HFFc6 (cell line): ENCODE measurements at regions not wholly inside any gene's neighbourhood (a gene's known extent, or its start where the extent isn't known, plus 50 kb on each side); places are given as distances from the start of the nearest gene placed in this dataset.
A peak's percentile ranks its signal among the peaks of the same experiment; 100 is the strongest.

Experiments used
- DNase-seq: peaks from one replicate; pipeline ENCODE4 v3.0.0-alpha.2; 2018
- H3K27ac Mint-ChIP-seq: 2 replicates; pipeline ENCODE4 v1.8.0; 2020; ENCODE audit warnings: mild to moderate bottlenecking, mixed read lengths
- H3K27me3 Mint-ChIP-seq: 2 replicates; pipeline ENCODE4 v1.8.0; 2021; ENCODE audit warnings: mild to moderate bottlenecking, moderate library complexity, mixed read lengths; ENCODE audit not compliant: insufficient read depth
- H3K36me3 Mint-ChIP-seq: 2 replicates; pipeline ENCODE4 v1.8.0; 2021; ENCODE audit warnings: low read depth, mixed read lengths
- H3K4me1 Mint-ChIP-seq: 2 replicates; pipeline ENCODE4 v1.8.0; 2020; ENCODE audit warnings: low read depth, mixed read lengths
- H3K4me3 Mint-ChIP-seq: 2 replicates; pipeline ENCODE4 v1.8.0; 2020; ENCODE audit warnings: mild to moderate bottlenecking, moderate library complexity, mixed read lengths
- H3K9me3 Mint-ChIP-seq: 2 replicates; pipeline ENCODE4 v1.8.0; 2020; ENCODE audit warnings: mild to moderate bottlenecking, mixed read lengths
- TF ChIP-seq, protein P1 (sequence below): fragments of 200-600 bp; sonication (generic); IDR thresholded peaks from 2 replicates; pipeline ENCODE4 v1.5.0; 2021; ENCODE audit warnings: antibody characterized with exemption, mild to moderate bottlenecking

DNA sequence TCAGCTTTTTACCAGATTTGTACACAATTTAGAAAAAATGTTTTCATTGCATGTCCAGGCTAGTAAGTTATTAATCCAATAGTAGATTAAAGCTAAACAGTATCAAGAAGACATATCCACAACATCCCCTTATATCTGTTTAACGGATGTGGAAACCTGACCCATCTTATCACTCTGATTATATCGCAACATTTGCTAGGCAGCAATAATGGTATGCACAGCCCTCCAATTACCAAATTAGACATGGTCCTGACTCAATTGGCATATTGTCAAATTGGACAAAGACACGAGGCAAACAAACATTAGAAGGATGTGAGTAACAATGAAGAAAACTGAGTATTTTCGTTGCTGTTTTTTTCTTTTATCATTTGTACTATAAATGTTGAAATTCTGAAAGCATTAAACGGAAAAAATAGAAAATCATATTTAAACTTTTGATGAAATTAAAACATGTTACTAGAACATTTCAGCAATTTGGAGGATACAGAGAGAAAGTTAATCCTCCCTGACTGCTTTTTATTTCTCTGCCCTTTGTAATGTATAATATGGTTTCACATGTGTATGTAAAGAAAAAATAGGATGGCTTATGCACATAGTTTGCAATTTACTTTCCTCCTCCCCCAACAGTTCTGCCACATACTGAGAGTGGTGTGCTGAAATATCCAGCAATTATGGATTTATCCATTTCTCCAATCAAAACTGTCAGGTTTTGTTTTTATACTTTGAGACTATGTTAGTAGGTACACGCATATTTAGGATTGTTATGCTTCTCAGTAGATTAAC, 633.7 kb downstream of the ZIC1 start:
- TF ChIP-seq, protein P1, sequence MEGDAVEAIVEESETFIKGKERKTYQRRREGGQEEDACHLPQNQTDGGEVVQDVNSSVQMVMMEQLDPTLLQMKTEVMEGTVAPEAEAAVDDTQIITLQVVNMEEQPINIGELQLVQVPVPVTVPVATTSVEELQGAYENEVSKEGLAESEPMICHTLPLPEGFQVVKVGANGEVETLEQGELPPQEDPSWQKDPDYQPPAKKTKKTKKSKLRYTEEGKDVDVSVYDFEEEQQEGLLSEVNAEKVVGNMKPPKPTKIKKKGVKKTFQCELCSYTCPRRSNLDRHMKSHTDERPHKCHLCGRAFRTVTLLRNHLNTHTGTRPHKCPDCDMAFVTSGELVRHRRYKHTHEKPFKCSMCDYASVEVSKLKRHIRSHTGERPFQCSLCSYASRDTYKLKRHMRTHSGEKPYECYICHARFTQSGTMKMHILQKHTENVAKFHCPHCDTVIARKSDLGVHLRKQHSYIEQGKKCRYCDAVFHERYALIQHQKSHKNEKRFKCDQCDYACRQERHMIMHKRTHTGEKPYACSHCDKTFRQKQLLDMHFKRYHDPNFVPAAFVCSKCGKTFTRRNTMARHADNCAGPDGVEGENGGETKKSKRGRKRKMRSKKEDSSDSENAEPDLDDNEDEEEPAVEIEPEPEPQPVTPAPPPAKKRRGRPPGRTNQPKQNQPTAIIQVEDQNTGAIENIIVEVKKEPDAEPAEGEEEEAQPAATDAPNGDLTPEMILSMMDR: no peak
- DNase-seq: peak; percentile 57
- 0 out of 2 replicates have a peak, but pooled peaks cover 1% of the 10 kb centered on the region for H3K27me3 Mint-ChIP-seq
- peaks cover 37% of the 10 kb centered on the region for H3K4me1 Mint-ChIP-seq
- H3K27ac Mint-ChIP-seq: peak overlapping the region; percentile 34; the same call in 1 of the 2 replicates
- no peaks in the 10 kb centered on the region; the same call in 1 of the 2 replicates for H3K9me3 Mint-ChIP-seq
- no peaks in the 10 kb centered on the region for H3K36me3 Mint-ChIP-seq
- H3K4me3 Mint-ChIP-seq: peak overlapping the region; percentile 6; the same call in 1 of the 2 replicates

DNA sequence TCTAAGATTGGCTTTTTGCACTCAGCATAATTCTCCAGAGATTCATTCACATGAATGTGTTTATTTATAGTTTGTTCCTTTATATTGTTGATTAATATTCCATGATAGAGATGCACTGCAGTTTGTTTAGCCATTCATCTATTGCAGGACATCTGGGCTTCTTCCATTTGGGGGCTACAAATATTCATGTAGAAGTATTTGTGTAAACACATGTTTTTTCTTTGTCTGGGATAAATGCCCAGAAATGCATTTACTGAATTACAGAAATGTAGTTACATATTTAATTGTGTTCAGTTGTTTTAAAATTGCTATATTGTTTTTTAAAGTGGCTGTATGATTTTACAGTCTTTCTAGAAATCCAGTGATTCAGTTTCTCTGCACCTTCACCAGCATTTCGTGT, 635.0 kb downstream of the ZIC1 start:
- peaks cover 37% of the 10 kb centered on the region for H3K4me1 Mint-ChIP-seq
- TF ChIP-seq, protein P1: no peak
- H3K27ac Mint-ChIP-seq: no peak overlapping the region
- H3K27me3 Mint-ChIP-seq: 0 out of 2 replicates have a peak, but pooled peaks cover 1% of the 10 kb centered on the region
- no peaks in the 10 kb centered on the region for H3K9me3 Mint-ChIP-seq
- no peaks in the 10 kb centered on the region for H3K36me3 Mint-ChIP-seq
- H3K4me3 Mint-ChIP-seq: no peak overlapping the region
- DNase-seq: no peak

DNA sequence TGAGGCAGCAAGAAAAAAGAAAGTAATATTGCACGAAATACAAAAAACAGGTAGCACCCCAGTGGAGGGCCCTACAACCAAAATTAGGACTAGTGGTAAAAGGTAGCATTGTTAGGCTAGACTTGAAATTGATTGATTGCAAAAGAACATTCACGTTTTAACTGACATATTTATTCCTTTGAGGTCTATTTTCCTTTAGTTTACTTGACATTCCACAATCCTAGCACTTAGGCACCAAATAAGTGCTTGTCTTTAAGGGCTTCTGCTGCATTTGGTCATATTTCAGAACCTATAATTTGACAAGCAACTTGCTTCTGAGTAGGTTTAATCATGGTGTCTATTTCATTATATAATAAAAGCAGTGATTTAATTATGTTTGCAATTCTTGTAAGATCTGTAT, 642.7 kb upstream of the AGTR1 start:
- no peak for DNase-seq
- H3K9me3 Mint-ChIP-seq: no peaks in the 10 kb centered on the region
- no peaks in the 10 kb centered on the region for H3K27me3 Mint-ChIP-seq
- H3K36me3 Mint-ChIP-seq: no peaks in the 10 kb centered on the region
- H3K27ac Mint-ChIP-seq: no peak overlapping the region
- H3K4me3 Mint-ChIP-seq: no peak overlapping the region
- H3K4me1 Mint-ChIP-seq: peaks cover 5% of the 10 kb centered on the region; the same call in 1 of the 2 replicates
- TF ChIP-seq, protein P1: no peak

DNA sequence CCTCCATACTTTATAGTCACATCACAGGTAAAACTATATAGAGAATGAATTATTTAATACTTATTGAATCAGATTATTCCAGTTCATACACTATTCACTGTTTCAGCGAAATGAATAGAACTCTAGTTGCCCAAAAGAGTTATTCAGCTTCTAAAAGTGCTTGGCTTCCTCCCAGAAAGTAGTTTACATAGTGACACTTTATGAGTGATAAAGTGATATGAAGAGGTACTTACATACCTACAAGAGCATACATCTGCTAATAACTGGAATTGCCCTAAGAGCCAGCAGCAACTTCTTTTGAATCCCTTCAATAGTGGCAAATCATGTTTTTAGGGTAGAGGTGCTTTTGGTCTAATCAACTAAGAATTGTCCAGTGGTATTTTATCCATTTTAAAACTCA, 635.1 kb upstream of the AGTR1 start:
- Mint-ChIP-seq H3K36me3 (no peaks in the 10 kb centered on the region), H3K27ac (no peak overlapping the region)

DNA sequence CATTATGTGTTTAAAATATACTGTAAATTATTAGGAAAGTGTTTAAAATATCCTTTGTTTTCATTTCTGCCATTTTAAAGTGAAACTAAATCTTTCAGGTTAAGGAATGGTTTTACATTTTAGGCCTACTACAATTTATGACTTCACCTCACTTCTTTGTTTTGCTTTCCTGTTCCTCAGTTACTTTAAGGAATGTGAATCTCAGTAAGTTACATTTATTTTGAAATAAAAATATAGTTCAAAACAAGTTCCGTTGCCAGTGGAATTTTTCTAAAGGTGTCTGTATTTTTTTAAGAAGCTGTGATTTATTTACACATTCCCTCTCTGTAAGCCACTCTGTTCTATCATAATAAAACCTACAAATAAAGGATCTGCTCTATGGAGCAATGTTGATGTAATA, 630.9 kb upstream of the AGTR1 start:
- peak overlapping the region; percentile 16; the same call in 1 of the 2 replicates for H3K27ac Mint-ChIP-seq
- no peaks in the 10 kb centered on the region for H3K27me3 Mint-ChIP-seq
- H3K36me3 Mint-ChIP-seq: no peaks in the 10 kb centered on the region
- H3K4me1 Mint-ChIP-seq: no peaks in the 10 kb centered on the region
- H3K4me3 Mint-ChIP-seq: peak overlapping the region; percentile 49; the same call in 1 of the 2 replicates
- no peaks in the 10 kb centered on the region for H3K9me3 Mint-ChIP-seq
- TF ChIP-seq, protein P1: no peak
- DNase-seq: no peak

More for the DNA sequence above, 635.1 kb upstream of the AGTR1 start:
- no peak for DNase-seq
- Mint-ChIP-seq H3K4me1 (no peaks in the 10 kb centered on the region), H3K27me3 (no peaks in the 10 kb centered on the region), H3K9me3 (no peaks in the 10 kb centered on the region), H3K4me3 (no peak overlapping the region)
- TF ChIP-seq, protein P1: no peak
